ENCODE measurements at regions not wholly inside any gene's neighbourhood (a gene's known extent, or its start where the extent isn't known, plus 50 kb on each side); places are given as distances from the start of the nearest gene placed in this dataset.

GRCh38 chr7:91323626-91324158 is 59.5 kb downstream of the FZD1 start:
- DNase-seq (ENCODE audit: insufficient read length) = no peak
- TF ChIP-seq TAF1 (IDR thresholded peaks at IDR 0.05; ENCODE audit: borderline replicate concordance, low read depth, low read length) (no peak), POLR2A (IDR thresholded peaks at IDR 0.05; ENCODE audit: low read depth, low read length) (no peak), POLR2AphosphoS5 (IDR thresholded peaks at IDR 0.05; ENCODE audit: low read depth, low read length) (no peak)
- FAIRE-seq = no peak

- DNase-seq (ENCODE audit: insufficient read length) (no peak), FAIRE-seq (no peak)
- no peak for TF ChIP-seq POLR2A (IDR thresholded peaks at IDR 0.05; ENCODE audit: low read depth, low read length)
- no peak for TF ChIP-seq POLR2AphosphoS5 (IDR thresholded peaks at IDR 0.05; ENCODE audit: low read depth, low read length)
- no peak for TF ChIP-seq TAF1 (IDR thresholded peaks at IDR 0.05; ENCODE audit: borderline replicate concordance, low read depth, low read length)
Measured at GRCh38 chr7:91324663-91325062, 60.4 kb downstream of the FZD1 start.

- no peak for FAIRE-seq
- DNase-seq (ENCODE audit: insufficient read length) = no peak
- TF ChIP-seq TAF1 (IDR thresholded peaks at IDR 0.05; ENCODE audit: borderline replicate concordance, low read depth, low read length) (no peak), POLR2A (IDR thresholded peaks at IDR 0.05; ENCODE audit: low read depth, low read length) (no peak), POLR2AphosphoS5 (IDR thresholded peaks at IDR 0.05; ENCODE audit: low read depth, low read length) (no peak)
Measured at GRCh38 chr7:91325726-91326125, 61.5 kb downstream of the FZD1 start.

- TF ChIP-seq TAF1 (IDR thresholded peaks at IDR 0.05; ENCODE audit: borderline replicate concordance, low read depth, low read length) (no peak), POLR2AphosphoS5 (IDR thresholded peaks at IDR 0.05; ENCODE audit: low read depth, low read length) (no peak), POLR2A (IDR thresholded peaks at IDR 0.05; ENCODE audit: low read depth, low read length) (no peak)
- DNase-seq (ENCODE audit: insufficient read length) (no peak), FAIRE-seq (no peak)
Measured at GRCh38 chr7:91326516-91327199, 62.4 kb downstream of the FZD1 start.

GRCh38 chr7:91327346-91327745 is 63.1 kb downstream of the FZD1 start:
- FAIRE-seq (no peak), DNase-seq (ENCODE audit: insufficient read length) (no peak)
- no peak for TF ChIP-seq POLR2A (IDR thresholded peaks at IDR 0.05; ENCODE audit: low read depth, low read length)
- no peak for TF ChIP-seq POLR2AphosphoS5 (IDR thresholded peaks at IDR 0.05; ENCODE audit: low read depth, low read length)
- TF ChIP-seq TAF1 (IDR thresholded peaks at IDR 0.05; ENCODE audit: borderline replicate concordance, low read depth, low read length) = no peak

- DNase-seq (ENCODE audit: insufficient read length) = no peak
- FAIRE-seq = no peak
- no peak for TF ChIP-seq POLR2AphosphoS5 (IDR thresholded peaks at IDR 0.05; ENCODE audit: low read depth, low read length)
- TF ChIP-seq TAF1 (IDR thresholded peaks at IDR 0.05; ENCODE audit: borderline replicate concordance, low read depth, low read length) = no peak
- no peak for TF ChIP-seq POLR2A (IDR thresholded peaks at IDR 0.05; ENCODE audit: low read depth, low read length)
Measured at GRCh38 chr7:91329571-91329970, 65.3 kb downstream of the FZD1 start.

GRCh38 chr7:91330191-91330808 is 66.1 kb downstream of the FZD1 start:
- FAIRE-seq = no peak
- TF ChIP-seq POLR2A (IDR thresholded peaks at IDR 0.05; ENCODE audit: low read depth, low read length) = no peak
- TF ChIP-seq TAF1 (IDR thresholded peaks at IDR 0.05; ENCODE audit: borderline replicate concordance, low read depth, low read length) = no peak
- no peak for TF ChIP-seq POLR2AphosphoS5 (IDR thresholded peaks at IDR 0.05; ENCODE audit: low read depth, low read length)

GRCh38 chr7:91330866-91331265 is 66.6 kb downstream of the FZD1 start:
- FAIRE-seq (no peak), DNase-seq (ENCODE audit: insufficient read length) (no peak)
- TF ChIP-seq POLR2A (IDR thresholded peaks at IDR 0.05; ENCODE audit: low read depth, low read length) (no peak), TAF1 (IDR thresholded peaks at IDR 0.05; ENCODE audit: borderline replicate concordance, low read depth, low read length) (no peak), POLR2AphosphoS5 (IDR thresholded peaks at IDR 0.05; ENCODE audit: low read depth, low read length) (no peak)

More at GRCh38 chr7:91330191-91330808, 66.1 kb downstream of the FZD1 start:
- no peak for DNase-seq (ENCODE audit: insufficient read length)

- TF ChIP-seq POLR2A (IDR thresholded peaks at IDR 0.05; ENCODE audit: low read depth, low read length) = no peak
- no peak for TF ChIP-seq TAF1 (IDR thresholded peaks at IDR 0.05; ENCODE audit: borderline replicate concordance, low read depth, low read length)
- TF ChIP-seq POLR2AphosphoS5 (IDR thresholded peaks at IDR 0.05; ENCODE audit: low read depth, low read length) = no peak
- no peak for DNase-seq (ENCODE audit: insufficient read length)
- no peak for FAIRE-seq
Measured at GRCh38 chr7:91336106-91336505, 71.9 kb downstream of the FZD1 start.

GRCh38 chr7:91338226-91339020 is 74.2 kb downstream of the FZD1 start:
- TF ChIP-seq POLR2A (IDR thresholded peaks at IDR 0.05; ENCODE audit: low read depth, low read length) = no peak
- no peak for TF ChIP-seq POLR2AphosphoS5 (IDR thresholded peaks at IDR 0.05; ENCODE audit: low read depth, low read length)
- FAIRE-seq = no peak

GRCh38 chr7:91342346-91342745 is 78.1 kb downstream of the FZD1 start:
- TF ChIP-seq POLR2AphosphoS5 (IDR thresholded peaks at IDR 0.05; ENCODE audit: low read depth, low read length) = no peak
- no peak for TF ChIP-seq TAF1 (IDR thresholded peaks at IDR 0.05; ENCODE audit: borderline replicate concordance, low read depth, low read length)
- TF ChIP-seq POLR2A (IDR thresholded peaks at IDR 0.05; ENCODE audit: low read depth, low read length) = no peak
- FAIRE-seq (no peak), DNase-seq (ENCODE audit: insufficient read length) (no peak)

More at GRCh38 chr7:91338226-91339020, 74.2 kb downstream of the FZD1 start:
- DNase-seq (ENCODE audit: insufficient read length) = no peak

All from GM12892 (cell line).